ENCODE measurements at regions not wholly inside any gene's neighbourhood (a gene's known extent, or its start where the extent isn't known, plus 50 kb on each side); places are given as distances from the start of the nearest gene placed in this dataset.
"Not testable (repeated sequence)": the region's sequence is repeated elsewhere in the genome, so short reads cannot be mapped to it uniquely, and the experiment has no call there.

DNA sequence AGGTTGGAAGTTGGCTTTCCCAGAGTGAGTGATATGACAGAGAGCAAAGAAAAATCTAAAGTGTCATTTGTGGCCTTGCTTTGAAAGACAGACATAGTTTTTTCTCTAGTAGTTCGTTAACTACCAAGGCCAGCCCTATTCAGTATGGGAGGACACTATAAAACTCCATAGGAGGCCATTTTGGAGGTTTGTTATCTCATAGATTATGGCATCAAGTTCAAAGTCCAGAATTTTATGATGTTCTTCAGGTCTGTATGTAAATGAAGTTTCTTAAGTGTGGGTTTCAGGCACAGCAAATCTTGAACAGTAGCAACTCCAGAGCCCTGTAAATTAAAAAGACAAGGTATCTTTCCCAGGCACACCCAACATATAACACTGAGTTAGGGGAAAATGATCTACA, 437.1 kb downstream of the PLPP3 start:
- DNase-seq: no peak

DNA sequence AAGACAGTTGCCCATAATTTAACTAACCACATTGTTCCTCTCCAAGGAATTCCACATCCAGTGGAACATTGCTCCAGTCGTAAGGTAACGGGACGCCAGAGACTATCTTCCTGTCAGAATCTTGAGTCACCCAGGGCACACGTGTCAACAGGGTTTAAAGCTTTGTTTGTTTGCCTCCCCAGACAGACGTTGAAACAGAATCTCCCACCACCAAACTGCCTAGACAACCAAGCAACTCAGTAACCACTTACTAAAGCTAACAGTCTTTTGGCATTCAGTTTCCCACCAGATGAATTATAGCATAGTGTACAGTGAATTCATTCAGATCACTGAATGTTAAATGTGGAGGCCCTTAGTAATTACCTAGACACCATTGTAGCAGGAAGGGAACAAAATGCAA, 439.5 kb downstream of the PLPP3 start:
- DNase-seq: no peak

DNA sequence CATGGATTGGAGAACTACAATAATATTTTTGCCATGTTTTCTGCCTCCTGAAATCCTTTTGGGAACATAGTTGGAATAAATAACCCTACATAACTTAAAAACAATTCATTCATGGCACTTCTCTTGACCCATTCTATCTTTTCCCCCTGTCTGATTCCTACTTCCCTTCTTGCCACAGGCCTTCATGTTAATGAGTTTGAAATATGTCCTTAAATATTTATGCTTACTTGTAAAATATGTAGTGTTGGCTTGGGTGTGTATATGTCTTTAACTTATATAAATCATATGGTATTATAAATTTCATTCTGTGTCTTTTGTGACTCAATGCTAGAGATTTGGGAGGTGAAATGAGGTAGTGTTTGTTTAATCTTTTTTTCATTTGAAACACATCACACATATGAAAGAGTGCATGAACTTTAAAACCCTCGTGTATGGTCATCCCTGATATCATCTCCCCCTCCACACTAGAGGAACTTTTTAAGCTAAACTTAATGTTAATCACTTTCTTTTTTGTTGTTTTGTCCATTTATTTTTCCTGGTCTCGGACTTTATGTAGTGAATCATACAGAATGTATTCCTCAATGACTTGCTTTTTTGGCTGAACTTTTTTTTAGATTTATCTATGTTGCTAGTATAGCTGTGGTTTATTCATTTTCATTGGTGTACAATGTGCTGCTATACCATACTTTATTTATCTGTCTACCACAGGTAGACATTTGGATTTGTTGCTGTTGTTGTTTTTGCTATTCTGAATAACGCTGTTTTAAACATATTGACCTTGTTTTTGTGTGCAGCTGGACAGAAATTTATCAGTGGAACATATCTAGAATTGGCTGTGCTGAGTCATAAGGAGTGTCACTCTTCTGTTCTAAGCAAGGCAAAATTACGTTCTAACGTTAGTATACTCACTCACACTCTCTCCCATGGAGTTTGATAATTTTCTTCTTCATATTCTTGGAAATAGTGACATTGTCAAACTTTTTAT, 441.6 kb downstream of the PLPP3 start:
- no peak for DNase-seq

DNA sequence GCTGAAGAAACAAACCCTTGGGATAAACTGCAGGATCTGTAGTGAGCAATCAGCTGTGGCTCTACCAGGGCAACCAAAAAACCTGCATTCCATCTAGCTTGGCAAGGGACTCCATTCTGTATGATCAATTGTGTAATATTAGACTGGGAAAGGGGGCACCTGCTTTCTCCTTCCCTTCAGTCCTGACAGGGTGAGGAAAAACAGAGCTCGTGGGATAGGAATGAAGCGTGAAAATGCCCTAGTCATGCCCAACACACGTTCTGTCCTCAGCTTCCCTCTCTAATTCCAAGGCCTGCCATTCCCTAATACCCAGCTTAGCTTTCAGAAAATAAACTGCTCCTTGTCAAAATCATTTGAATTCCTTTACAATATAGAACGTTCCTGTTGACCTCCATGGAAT, 442.3 kb downstream of the PLPP3 start:
- DNase-seq: no peak

DNA sequence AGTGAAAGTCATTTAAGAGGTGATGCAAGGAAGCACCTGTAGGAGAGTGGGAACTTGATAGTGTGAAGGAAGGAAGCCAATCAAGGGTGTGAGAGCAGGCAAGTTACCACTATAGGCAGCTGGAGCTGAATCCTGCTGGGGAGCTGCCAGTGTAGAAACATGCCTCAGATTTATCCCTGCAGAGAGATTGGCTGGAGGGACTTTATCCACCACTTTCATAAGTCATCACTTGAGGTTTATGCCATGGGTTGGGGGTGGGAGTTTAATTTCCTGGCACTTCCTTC, 443.6 kb downstream of the PLPP3 start:
- no peak for DNase-seq

DNA sequence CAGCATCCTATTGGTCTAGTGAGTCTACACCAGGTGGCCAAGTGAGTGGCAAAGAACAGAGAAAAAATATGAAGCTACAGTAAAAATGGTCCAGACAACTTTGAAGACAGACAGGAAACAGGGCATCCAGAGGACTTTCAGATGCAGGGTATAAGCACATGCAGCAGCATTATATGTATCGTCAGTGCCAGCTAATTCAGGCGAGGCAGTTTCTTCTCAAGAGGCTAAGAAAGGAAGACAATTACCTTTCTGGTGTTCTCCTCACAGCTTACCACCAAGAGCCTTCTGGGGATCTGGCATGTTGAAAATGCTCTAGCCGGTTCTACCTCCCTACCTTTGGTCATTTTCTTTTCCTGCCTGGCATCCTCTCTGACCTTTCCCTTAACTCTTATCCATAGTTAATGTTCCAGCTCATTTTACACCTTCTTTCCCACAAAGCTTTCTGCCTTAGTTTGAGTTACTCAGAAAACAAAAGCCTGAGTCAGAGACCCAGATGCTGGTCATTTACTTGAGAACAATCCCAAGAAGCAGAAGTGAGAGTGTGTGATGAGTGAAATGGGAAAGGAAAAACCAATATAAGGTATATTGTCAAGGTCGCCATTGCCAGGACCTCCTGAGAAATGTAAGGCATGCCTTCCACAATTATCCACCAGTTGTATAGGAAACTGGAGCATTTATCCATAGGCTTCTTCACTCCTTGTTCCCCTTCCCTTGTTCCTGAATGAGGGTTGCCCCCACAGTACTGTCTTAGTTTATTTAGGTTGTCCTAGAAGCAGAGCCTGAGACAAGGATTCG, 444.1 kb downstream of the PLPP3 start:
- no peak for DNase-seq

DNA sequence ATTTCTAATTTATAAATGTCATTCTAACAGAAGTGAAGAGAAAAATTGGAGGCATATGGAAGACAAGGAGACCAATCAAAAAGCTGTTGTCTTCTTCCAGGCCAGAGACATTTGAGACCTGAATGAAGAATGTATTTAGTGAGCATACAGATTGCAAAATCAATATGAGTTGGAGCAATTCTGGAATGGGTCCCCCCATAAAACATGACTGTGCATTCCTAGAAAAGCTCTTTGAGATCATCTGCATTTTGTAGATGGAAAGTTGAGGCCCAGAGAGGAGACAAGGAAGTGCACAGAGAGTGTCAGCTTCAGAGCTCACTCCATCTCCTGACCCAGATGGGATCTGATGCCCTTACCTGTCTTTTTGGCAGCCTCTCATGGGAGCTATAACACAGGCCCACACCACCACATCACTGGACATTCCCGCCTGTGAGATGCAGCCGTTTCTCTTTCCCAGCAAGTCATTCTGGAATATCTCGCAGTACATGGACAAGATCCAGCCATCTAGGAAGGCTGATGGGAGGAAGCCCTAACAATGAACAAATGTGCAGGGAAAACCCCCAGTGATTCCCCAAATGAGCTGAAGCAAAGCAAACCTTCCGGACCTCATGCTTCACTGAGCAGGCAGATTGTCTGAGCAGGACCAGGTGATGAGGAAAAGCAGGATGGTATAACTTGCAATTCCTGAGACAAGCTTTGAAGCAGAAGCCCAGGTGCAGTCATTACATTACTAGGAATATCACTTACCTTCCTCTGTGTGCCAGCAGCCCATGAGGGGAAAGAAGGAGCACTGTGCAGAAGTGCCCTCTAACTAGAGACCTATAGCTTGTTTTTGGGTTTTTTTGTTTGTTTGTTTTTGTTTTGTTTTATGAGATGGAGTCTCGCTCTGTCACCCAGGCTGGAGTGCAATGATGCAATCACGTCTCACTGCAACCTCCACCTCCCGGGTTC, 445.6 kb downstream of the PLPP3 start:
- DNase-seq: no peak

DNA sequence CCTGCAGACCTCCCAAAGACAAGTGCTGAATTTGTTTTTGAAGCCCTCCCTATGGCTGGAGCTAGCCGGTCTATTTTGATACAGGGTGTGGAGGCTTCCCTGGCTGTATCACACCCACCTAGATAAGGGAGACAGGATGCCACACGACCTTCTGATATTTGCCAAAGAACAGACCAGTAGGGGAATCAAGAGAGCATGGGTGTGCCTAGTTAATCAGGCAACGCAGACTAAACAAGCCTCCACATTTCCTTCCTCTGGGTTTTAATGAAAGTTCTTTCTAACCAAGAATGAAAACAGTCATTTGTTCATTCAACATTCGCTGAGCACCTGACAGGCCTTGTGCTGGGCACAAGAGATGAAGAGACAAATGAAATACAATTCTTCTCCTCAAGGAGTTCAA, 446.8 kb downstream of the PLPP3 start:
- no peak for DNase-seq

DNA sequence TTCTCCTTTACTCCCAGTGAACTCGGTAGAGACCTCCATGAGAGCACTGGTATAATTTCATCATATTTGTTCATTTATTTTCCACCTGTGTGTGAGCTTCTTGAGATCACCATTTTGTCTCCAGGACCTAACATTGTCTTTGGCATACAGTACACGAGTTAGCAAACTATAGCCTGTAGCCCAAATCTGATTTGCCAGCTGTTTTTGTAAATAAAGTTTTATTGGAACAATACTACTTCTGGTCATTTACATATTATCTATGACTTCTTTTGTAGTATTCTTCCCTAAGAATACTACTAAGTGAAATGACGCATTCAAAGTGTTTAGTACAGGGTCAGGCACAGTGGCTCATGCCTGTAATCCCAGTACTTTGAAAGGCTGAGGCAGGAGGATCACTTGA, 449.5 kb downstream of the PLPP3 start:
- no peak for DNase-seq

DNA sequence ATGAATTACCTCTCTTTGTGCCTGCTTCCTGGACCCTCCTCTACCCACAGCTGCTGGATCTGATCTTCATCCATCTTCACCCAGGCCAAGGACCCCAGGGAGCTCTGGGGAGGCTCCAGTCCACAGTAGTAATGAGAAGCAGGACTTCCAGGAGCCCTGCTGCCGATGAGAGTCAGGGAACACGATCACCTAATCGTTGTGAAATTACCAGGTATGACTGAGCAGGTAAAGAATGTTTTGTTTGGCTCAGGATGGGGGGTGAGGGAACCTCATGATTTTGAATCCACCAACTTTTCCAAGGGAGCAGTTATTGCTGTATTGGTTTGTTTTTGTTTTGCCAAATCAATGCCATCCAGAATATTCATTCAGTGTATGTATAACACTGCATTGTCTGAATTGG, 454.0 kb downstream of the PLPP3 start:
- no peak for DNase-seq

DNA sequence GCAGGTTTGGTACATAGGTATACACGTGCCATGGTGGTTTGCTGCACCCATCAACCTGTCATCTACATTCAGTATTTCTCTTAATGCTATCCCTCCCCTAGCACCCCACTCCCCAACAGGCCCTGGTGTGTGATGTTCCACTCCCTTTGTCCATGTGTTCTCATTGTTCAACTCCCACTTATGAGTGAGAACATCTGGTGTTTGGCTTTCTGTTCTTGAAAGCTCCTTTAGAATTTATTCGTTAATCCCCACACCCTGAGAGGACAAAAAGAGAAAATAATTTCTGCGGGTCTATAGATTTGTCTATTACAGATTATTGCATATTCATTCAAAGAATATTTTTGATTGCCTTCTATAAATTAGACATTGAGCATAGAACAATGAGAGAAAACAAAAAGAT, 455.5 kb downstream of the PLPP3 start:
- no peak for DNase-seq

DNA sequence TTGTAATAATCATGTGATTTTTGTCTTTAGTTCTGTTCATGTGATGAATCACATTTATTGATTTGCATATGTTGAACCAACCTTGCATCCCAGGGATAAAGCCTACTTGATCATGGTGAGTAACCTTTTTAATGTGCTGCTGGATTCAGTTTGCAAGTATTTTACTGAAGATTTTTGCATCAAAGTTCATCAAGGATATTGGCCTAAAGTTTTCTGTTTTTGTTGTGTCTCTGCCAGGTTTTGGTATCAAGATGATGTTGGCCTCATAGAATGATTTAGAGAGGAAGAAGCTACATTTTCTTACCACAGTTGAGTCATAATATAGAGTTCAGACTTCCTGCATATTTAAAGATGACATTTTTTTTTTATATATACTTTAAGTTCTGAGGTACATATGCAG, 455.9 kb downstream of the PLPP3 start:
- DNase-seq: no peak

DNA sequence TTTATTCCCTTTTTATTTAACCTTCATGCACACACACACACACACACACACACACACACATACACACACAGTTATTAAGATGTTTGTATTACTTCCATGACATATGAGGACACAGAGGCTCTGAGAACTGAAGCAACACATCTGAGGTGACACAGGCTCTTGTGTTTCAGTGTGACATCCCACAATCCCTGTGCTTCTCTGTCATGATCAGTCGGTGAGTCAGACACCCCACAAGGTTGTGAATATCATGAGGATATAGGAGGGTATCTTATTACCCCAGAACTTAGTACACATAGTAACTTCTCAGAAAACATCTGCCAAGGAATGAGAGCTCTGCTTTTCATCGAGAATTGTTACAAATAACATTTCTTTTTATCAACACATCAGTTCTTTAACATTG, 459.3 kb downstream of the PLPP3 start:
- DNase-seq: no peak

DNA sequence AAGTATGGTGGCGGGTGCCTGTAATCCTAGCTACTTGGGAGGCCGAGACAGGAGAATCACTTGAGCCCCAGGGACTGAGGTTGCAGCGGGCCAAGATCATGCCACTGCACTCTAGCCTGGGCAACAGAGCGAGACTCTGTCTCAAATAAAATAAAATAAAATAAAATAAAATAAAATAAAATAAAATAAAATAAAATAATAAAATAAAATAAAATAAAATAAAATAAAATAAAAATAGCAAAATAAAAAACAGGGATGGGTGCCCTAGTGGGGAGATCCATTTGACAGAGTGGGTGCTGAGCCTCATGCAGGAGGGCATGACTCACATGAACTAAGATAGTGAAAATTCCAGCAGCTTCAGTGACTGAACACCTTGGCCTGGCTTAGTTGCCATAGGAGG, 460.7 kb downstream of the PLPP3 start:
- not testable (repeated sequence) for DNase-seq

DNA sequence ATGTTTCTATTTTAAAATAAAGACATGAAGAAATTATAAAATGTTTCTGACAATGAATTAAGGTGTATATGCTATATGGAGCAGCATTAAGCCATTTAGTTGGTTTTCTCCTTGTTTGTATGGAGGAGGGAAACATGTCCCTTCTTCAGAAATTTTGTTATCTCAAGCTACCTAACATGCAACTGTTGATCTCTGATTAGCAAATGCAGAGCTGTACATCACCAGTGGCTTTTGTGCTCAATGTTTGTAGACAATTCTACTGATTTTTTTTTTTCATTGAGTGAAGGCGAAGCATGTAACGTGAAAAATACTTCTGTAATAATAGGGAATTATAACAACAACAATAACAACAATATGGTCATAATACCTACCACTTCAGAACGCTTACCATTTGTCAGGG, 463.7 kb downstream of the PLPP3 start:
- DNase-seq: no peak

DNA sequence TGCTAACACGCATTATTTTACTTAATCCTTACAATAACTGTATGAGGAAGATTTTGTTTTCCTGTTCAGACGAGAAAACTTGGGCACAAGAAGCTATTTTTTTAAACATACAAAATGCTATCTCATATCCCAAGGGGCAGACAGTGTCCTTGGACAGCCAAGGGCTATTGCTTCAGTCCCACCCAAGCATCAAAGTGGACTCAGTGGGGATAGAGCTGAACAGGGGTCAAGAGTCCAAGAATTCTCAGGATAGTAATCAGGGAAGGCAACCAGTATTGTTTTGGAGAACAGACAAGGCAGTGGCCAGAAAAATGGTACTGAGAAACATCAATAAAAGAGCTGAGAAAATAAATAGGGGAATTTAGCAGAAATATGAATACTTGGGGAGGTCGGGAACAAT, 465.7 kb downstream of the PLPP3 start:
- DNase-seq: no peak

DNA sequence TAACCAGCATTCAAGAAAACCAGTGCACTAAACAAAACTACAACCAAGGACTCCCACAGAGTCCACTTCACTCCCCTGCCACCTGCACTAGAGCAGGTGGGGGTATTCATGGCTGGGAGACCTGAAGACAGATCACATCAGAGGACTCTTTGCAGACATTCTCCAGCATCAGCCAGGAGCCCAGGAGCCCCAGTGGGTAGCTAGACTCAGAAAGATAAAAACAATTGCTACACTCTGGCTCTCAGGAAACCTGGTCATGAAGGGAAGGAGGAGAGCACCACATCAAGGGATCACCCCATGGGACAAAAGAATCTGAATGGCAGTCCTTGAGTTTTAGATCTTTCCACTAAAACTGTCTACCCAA, 472.1 kb downstream of the PLPP3 start:
- DNase-seq: no peak

DNA sequence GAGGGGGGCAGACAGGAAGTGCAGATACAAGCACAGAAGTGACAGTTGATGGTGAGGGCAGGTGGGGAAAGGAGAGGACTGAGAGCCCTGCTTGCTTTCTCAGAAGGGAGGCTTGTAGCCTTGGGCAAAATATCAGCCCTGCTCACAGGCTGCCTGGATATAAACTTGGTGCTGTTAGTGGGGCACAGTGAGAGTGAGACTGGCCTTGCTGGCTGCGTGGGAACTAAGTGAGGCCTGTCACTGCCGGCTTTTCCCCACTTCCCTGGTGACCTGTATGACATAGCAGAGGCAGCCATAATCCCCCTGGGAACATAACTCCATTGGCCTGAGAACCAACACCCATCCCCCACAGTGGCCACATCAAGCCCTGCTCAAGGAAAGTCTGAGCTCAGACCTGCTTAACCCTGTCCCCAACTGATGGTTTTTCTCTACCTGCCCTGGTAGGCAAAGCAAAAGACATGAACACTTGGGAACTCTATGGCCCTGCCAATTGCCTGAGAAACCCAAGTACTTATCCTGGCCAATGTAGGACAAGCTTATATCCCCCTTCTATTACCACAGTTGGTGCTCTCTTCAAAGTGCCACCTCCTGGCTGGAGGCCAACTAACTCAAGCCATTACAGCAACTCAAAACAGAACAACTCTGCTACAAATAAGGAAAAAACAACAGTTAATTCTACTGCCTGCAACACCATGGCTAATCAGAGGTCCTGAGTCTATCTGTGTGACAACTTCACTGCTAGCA, 472.7 kb downstream of the PLPP3 start:
- no peak for DNase-seq

DNA sequence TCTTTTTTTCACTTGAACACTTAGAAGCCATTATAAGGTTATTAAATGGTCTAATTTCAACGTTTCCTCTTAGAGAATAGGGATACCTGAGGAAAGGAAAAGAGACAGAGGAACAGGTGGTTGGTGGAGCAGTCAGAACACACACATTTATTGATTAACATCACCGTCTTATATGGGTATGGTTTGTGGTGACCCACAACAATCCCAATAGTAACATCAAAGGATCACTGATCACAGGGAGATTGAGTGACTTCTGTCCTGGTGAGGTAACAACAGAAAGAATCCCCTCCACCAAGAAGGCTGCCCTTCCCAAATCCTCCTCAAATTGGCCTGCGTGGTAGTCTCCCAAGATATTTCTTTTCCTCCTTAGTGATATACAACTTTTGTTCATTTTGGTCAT, 474.0 kb downstream of the PLPP3 start:
- DNase-seq: no peak

DNA sequence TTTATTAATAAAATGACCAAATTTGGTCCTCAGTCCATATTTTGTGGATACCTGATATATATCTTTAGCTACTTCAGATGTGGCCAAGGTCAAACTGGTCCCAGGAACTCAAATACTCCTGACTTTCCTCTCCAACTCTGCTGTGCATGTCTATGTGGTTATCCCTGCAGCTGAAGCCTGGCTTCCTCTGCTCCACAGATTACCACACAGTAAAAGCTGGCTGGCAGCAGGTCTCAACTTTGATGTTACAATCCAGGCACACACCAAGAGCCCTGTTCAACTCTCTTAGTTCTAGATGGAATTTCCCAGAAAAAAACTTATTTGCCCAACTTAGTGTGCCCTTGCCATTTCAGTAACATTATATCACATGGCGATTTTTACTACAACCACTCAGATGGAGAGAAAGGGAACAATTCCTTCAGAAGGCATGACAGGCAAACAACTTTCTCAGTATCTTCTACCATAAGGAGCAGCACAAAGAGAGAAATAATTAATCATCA, 479.5 kb downstream of the PLPP3 start:
- DNase-seq: no peak

DNA sequence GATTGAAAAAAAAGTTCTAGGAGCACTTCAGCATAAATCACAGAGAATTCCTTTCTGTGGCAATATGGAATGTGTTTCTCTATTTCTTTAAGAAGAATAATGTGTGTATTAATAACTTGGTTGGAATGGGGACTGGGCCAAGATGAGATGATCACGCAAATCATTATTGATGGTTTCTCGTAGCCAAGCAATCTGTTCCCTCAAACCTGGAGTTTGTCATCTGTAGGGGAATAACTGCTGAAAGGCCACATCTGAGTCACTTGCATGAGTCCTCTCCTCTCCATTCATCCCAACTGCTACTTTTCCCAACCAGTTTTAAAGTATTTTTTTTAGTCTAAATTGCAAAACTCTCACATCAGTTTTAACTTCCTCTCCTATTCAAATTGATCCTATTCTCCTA, 480.4 kb downstream of the PLPP3 start:
- DNase-seq: no peak

DNA sequence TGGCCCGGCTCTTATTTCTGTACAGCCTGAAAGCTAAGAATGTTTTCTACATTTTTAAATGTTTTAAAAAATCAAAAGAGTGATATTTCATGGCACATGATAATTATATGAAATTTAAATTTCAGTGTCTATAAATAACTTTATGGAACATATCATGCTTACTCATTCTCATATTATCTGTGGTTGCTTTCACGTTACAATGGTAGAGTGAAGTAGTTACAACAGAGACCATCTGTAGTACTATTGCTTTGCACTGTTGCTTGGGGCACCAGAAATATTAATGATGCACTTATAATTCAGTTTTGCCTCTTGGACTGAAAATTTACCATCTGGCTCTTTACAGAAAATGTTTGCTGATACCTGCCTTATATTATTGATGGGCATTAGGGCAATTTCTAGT, 481.6 kb downstream of the PLPP3 start:
- DNase-seq: no peak

All from NCI-H774 (cell line).